ENCODE measurements at regions not wholly inside any gene's neighbourhood (a gene's known extent, or its start where the extent isn't known, plus 50 kb on each side); places are given as distances from the start of the nearest gene placed in this dataset.

- TF ChIP-seq MXI1 (IDR thresholded peaks at IDR 0.05; ENCODE audit: low read depth, low read length) (no peak), KAT2B (IDR thresholded peaks at IDR 0.05; ENCODE audit: low read depth, low read length) (no peak), TARDBP (IDR thresholded peaks at IDR 0.05) (no peak), RBBP5 (IDR thresholded peaks at IDR 0.05; ENCODE audit: borderline replicate concordance, insufficient read depth, low read length, poor library complexity, severe bottlenecking) (no peak), CTCF (IDR thresholded peaks at IDR 0.05 in 2 of 3, conservative IDR thresholded peaks at IDR 0.05 in 1 of 3; ENCODE audit: insufficient read depth in 2 of 3, low read depth in 1 of 3, low read length in 3 of 3) (no peak)
These were observed 292.0 kb downstream of the DTHD1 start for GRCh38 chr4:36573441-36573840.
